Kidney tubule cell (primary cell): ENCODE measurements at regions not wholly inside any gene's neighbourhood (a gene's known extent, or its start where the extent isn't known, plus 50 kb on each side); places are given as distances from the start of the nearest gene placed in this dataset.

Experiments
- DNase-seq: peaks from one replicate; pipeline ENCODE4 v3.0.0-alpha.2; 2018; ENCODE audit warnings: low spot score

GRCh38 chr11:119810478-119811232 is 81.7 kb upstream of the NECTIN1 start:
- DNase-seq = peak; percentile 8

GRCh38 chr11:119809346-119809745 is 80.3 kb upstream of the NECTIN1 start:
- no peak for DNase-seq

GRCh38 chr11:119808407-119809185 is 79.6 kb upstream of the NECTIN1 start:
- no peak for DNase-seq

GRCh38 chr11:119807841-119808240 is 78.8 kb upstream of the NECTIN1 start:
- no peak for DNase-seq

- no peak for DNase-seq
Observed at GRCh38 chr11:119807402-119807801, 78.4 kb upstream of the NECTIN1 start.

GRCh38 chr11:119806064-119806915 is 77.3 kb upstream of the NECTIN1 start:
- no peak for DNase-seq

GRCh38 chr11:119805663-119806062 is 76.7 kb upstream of the NECTIN1 start:
- DNase-seq = no peak

GRCh38 chr11:119804698-119805097 is 75.7 kb upstream of the NECTIN1 start:
- no peak for DNase-seq

- DNase-seq = no peak
Observed at GRCh38 chr11:119803726-119804294, 74.8 kb upstream of the NECTIN1 start.

- no peak for DNase-seq
Observed at GRCh38 chr11:119803139-119803538, 74.1 kb upstream of the NECTIN1 start.

GRCh38 chr11:119802670-119803069 is 73.7 kb upstream of the NECTIN1 start:
- no peak for DNase-seq

- no peak for DNase-seq
Observed at GRCh38 chr11:119800619-119801018, 71.6 kb upstream of the NECTIN1 start.

- peak; percentile 27 for DNase-seq
Observed at GRCh38 chr11:119800171-119800570, 71.2 kb upstream of the NECTIN1 start.

- no peak for DNase-seq
Observed at GRCh38 chr11:119798656-119799055, 69.7 kb upstream of the NECTIN1 start.

- no peak for DNase-seq
Observed at GRCh38 chr11:119797736-119798135, 68.7 kb upstream of the NECTIN1 start.

GRCh38 chr11:119797123-119797611 is 68.2 kb upstream of the NECTIN1 start:
- no peak for DNase-seq

GRCh38 chr11:119796363-119797060 is 67.5 kb upstream of the NECTIN1 start:
- no peak for DNase-seq

- DNase-seq = no peak
Observed at GRCh38 chr11:119795690-119796089, 66.7 kb upstream of the NECTIN1 start.

GRCh38 chr11:119795231-119795630 is 66.2 kb upstream of the NECTIN1 start:
- no peak for DNase-seq

- no peak for DNase-seq
Observed at GRCh38 chr11:119794756-119795155, 65.8 kb upstream of the NECTIN1 start.

- no peak for DNase-seq
Observed at GRCh38 chr11:119794141-119794665, 65.2 kb upstream of the NECTIN1 start.
